Lung (tissue), 11 donors: ENCODE measurements at regions not wholly inside any gene's neighbourhood (a gene's known extent, or its start where the extent isn't known, plus 50 kb on each side); places are given as distances from the start of the nearest gene placed in this dataset.

ENCODE experiments used
- ATAC-seq: fragments of 200-7000 bp; cut with Tn5 transposase; one replicate; pipeline ENCODE4 v1.9.1; 2020; ENCODE audit warnings: moderate number of reproducible peaks; ENCODE audit not compliant: insufficient read depth, low FRiP score
- DNase-seq, 3 donors: peaks; one replicate each; pipeline ENCODE4 v3.0.0-alpha.2; 2013 to 2017
- H3K27ac ChIP-seq, 2 donors: one replicate each; pipeline ENCODE4 v1.5.1; 2013; ENCODE audit warnings: mild to moderate bottlenecking in 2 of 2, moderate library complexity in 2 of 2, control low read depth in 1 of 2, inconsistent platforms in 1 of 2, low read depth in 1 of 2, low read length in 1 of 2
- H3K27me3 ChIP-seq, 3 donors: one replicate each; pipeline ENCODE4 v1.5.1; 2013; ENCODE audit warnings: low read length in 2 of 3; ENCODE audit not compliant: control insufficient read depth in 3 of 3, insufficient read depth in 3 of 3
- H3K36me3 ChIP-seq, 4 donors: one replicate each; pipeline ENCODE4 v1.5.1; 2013; ENCODE audit warnings: low read length in 4 of 4, mild to moderate bottlenecking in 1 of 4, moderate library complexity in 1 of 4; ENCODE audit not compliant: control insufficient read depth in 4 of 4, insufficient read depth in 4 of 4
- H3K4me1 ChIP-seq, 5 donors: one replicate each; pipeline ENCODE4 v1.5.1; 2013; ENCODE audit warnings: low read length in 5 of 5, mild to moderate bottlenecking in 2 of 5, moderate library complexity in 1 of 5; ENCODE audit not compliant: control insufficient read depth in 5 of 5, insufficient read depth in 5 of 5
- H3K4me3 ChIP-seq: one replicate; pipeline ENCODE4 v1.5.1; 2013; ENCODE audit warnings: mild to moderate bottlenecking, control low read depth, moderate library complexity
- H3K9ac ChIP-seq, 2 donors: one replicate each; pipeline ENCODE4 v1.5.1; 2013; ENCODE audit warnings: low read length in 2 of 2, control low read depth in 1 of 2; ENCODE audit not compliant: insufficient read depth in 1 of 2
- H3K9me3 ChIP-seq, 4 donors: one replicate each; pipeline ENCODE4 v1.5.1; 2013; ENCODE audit warnings: low read length in 3 of 4, mild to moderate bottlenecking in 1 of 4, moderate library complexity in 1 of 4; ENCODE audit not compliant: control insufficient read depth in 4 of 4, insufficient read depth in 3 of 4
- CTCF ChIP-seq: IDR thresholded peaks from 2 replicates; pipeline ENCODE4 v1.5.1; 2012; ENCODE audit warnings: mild to moderate bottlenecking; ENCODE audit errors: control extremely low read depth, extremely low read depth
- WGBS, 2 donors: extraction: QIAGEN DNeasy Blood & Tissue Kit; methylation state at CpG; one replicate each; pipeline ENCODE4 v1.1.7; 2013; 5-methylcytosine and 5-hydroxymethylcytosine counted together
- donor health status: control.
- donor health status: control.
- donor health status: Bipolar disorder and iron deficiency.
- donor health status: healthy.
- donor health status: DM: yes; HTN: yes; CAD: no.

- ATAC-seq, result no peak
- no peak for DNase-seq
- Histone ChIP-seq H3K9ac (no peak overlapping the region), H3K4me1 (no peaks in the 10 kb centered on the region), H3K4me3 (no peak overlapping the region), H3K9me3 (peaks cover 0 to 2% (median 0%) of the 10 kb centered on the region in 4 donors), H3K27me3 (no peaks in the 10 kb centered on the region), H3K36me3 (no peaks in the 10 kb centered on the region), H3K27ac (no peak overlapping the region)
- 72 to 73% methylated on average over 3 of the region's 3 CpGs for WGBS, 2 donors
- no peak for TF ChIP-seq CTCF
These were observed 144.1 kb upstream of the PEX5L start for GRCh38 chr3:180180795-180181194.

GRCh38 chr3:180181387-180181786, 144.7 kb upstream of the PEX5L start:
- Histone ChIP-seq H3K4me3 (no peak overlapping the region), H3K4me1 (no peaks in the 10 kb centered on the region), H3K27me3 (no peaks in the 10 kb centered on the region), H3K27ac (no peak overlapping the region), H3K36me3 (no peaks in the 10 kb centered on the region), H3K9me3 (peaks cover 0 to 2% (median 0%) of the 10 kb centered on the region in 4 donors), H3K9ac (no peak overlapping the region)
- no peak for DNase-seq
- no peak for TF ChIP-seq CTCF
- ATAC-seq, result no peak

GRCh38 chr3:180183346-180183745, 146.6 kb upstream of the PEX5L start:
- Histone ChIP-seq H3K9me3 (peaks cover 0 to 2% (median 0%) of the 10 kb centered on the region in 4 donors), H3K27ac (no peak overlapping the region), H3K36me3 (no peaks in the 10 kb centered on the region), H3K4me3 (no peak overlapping the region), H3K27me3 (no peaks in the 10 kb centered on the region), H3K4me1 (no peaks in the 10 kb centered on the region), H3K9ac (no peak overlapping the region)
- no peak for DNase-seq
- 65 to 75% methylated on average over 3 of the region's 3 CpGs for WGBS, 2 donors
- ATAC-seq, result no peak
- no peak for TF ChIP-seq CTCF

- Histone ChIP-seq H3K27me3 (no peaks in the 10 kb centered on the region), H3K9me3 (peaks cover 0 to 2% (median 0%) of the 10 kb centered on the region in 4 donors), H3K4me3 (no peak overlapping the region), H3K27ac (no peak overlapping the region), H3K4me1 (no peaks in the 10 kb centered on the region), H3K9ac (no peak overlapping the region), H3K36me3 (no peaks in the 10 kb centered on the region)
- ATAC-seq (no peak), DNase-seq (no peak)
- WGBS, 2 donors, result 34 to 55% methylated on average over 2 of the region's 2 CpGs
- no peak for TF ChIP-seq CTCF
These were observed 148.1 kb upstream of the PEX5L start for GRCh38 chr3:180184816-180185215.
